ENCODE measurements at regions not wholly inside any gene's neighbourhood (a gene's known extent, or its start where the extent isn't known, plus 50 kb on each side); places are given as distances from the start of the nearest gene placed in this dataset.

DNA sequence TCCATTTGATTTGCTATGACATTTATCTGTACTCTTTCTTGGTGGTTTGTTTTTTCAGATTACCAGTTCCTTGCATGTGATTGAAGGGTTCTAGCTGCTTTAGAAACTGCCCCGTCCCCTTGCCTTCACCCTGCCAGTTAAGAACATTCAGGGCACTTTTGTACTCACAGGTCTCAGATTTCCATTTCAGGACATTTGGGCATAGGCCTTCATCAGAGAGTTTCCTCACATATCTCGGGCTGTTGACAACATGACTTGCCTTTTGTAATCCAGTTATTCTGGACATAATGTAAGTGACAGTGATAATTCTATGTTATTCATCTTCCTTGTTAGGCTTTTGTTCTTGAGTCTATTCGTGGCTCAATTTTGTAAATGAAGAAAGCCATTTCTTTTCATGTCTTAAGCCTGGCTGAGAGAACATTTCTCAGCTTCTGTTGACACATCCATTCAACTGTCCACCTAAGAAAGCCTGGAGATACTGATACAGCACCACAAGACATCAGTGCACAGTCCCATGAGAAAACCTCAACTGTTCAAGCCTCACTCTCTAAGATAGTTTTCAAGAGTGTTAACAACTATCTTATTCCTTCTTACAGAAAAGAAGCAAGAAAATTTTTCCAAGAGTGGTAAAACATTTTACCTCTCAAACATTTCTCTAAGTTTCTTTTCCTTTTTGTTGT, 209.3 kb upstream of the SGK1 start:
- Mint-ChIP-seq H3K27ac (no peak overlapping the region), H3K4me3 (no peak overlapping the region), H3K9me3 (no peaks in the 10 kb centered on the region), H3K4me1 (peaks cover 24% of the 10 kb centered on the region), H3K27me3 (ENCODE audit: low read depth, poor library complexity) (peaks cover 4% of the 10 kb centered on the region), H3K36me3 (ENCODE audit: low read depth) (no peaks in the 10 kb centered on the region)
- DNase-seq: no peak
- TF ChIP-seq CTCF (IDR thresholded peaks at IDR 0.05): no peak

DNA sequence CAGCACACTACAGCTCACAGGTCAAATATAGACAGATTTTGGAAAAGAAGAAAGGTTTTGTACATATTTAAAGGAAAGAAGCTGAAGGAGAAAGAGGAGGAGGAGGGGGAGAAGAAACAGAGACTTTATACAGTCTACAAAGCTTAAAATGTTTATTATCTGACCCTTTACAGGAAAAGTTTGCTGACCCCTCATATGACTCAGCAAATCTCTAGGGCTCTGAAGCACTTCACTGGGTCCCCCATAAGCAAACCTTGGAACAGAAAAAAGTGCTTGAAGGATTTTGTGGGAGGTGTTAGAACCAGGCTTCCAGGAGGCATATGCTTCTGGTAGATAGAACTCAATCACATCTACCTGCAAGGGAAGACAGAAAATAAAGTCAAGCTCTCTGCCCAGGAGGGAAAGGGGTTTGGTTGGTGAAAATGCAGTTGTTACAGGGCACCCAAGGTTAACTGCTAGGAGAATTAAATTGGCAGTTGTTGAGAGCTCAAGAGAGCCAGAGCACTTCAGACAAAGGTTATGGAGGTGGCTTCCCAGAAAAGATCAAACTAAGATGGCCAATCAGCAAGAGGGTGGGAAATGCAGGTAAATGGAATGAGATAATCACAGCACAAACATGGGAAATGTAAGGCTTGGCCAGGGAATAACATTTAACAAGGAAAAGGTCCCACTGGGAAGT, 207.4 kb upstream of the SGK1 start:
- DNase-seq: no peak
- no peak for TF ChIP-seq CTCF (IDR thresholded peaks at IDR 0.05)
- Mint-ChIP-seq H3K4me1 (peaks cover 29% of the 10 kb centered on the region), H3K9me3 (no peaks in the 10 kb centered on the region), H3K36me3 (ENCODE audit: low read depth) (no peaks in the 10 kb centered on the region), H3K27me3 (ENCODE audit: low read depth, poor library complexity) (no peaks in the 10 kb centered on the region), H3K27ac (no peak overlapping the region), H3K4me3 (no peak overlapping the region)

- Mint-ChIP-seq H3K27me3 (ENCODE audit: low read depth, poor library complexity) (no peaks in the 10 kb centered on the region), H3K9me3 (no peaks in the 10 kb centered on the region), H3K36me3 (ENCODE audit: low read depth) (no peaks in the 10 kb centered on the region), H3K27ac (no peak overlapping the region), H3K4me1 (peaks cover 40% of the 10 kb centered on the region), H3K4me3 (no peak overlapping the region)
- TF ChIP-seq CTCF (IDR thresholded peaks at IDR 0.05): no peak
- no peak for DNase-seq
Measured at GRCh38 chr6:134523903-134524650, 206.2 kb upstream of the SGK1 start.

- TF ChIP-seq CTCF (IDR thresholded peaks at IDR 0.05): no peak
- no peak for DNase-seq
- Mint-ChIP-seq H3K36me3 (ENCODE audit: low read depth) (no peaks in the 10 kb centered on the region), H3K4me3 (no peak overlapping the region), H3K27ac (no peak overlapping the region), H3K27me3 (ENCODE audit: low read depth, poor library complexity) (peaks cover 4% of the 10 kb centered on the region), H3K4me1 (peaks cover 50% of the 10 kb centered on the region), H3K9me3 (no peaks in the 10 kb centered on the region)
Measured at GRCh38 chr6:134523051-134523450, 205.1 kb upstream of the SGK1 start.

- Mint-ChIP-seq H3K4me1 (peaks cover 62% of the 10 kb centered on the region), H3K27ac (no peak overlapping the region), H3K4me3 (peak overlapping the region; percentile 2), H3K9me3 (no peaks in the 10 kb centered on the region), H3K36me3 (ENCODE audit: low read depth) (no peaks in the 10 kb centered on the region), H3K27me3 (ENCODE audit: low read depth, poor library complexity) (peaks cover 9% of the 10 kb centered on the region)
- no peak for DNase-seq
- no peak for TF ChIP-seq CTCF (IDR thresholded peaks at IDR 0.05)
Measured at GRCh38 chr6:134521116-134521501, 203.2 kb upstream of the SGK1 start.
